Sigmoid colon (tissue), 6 donors: ENCODE measurements at regions not wholly inside any gene's neighbourhood (a gene's known extent, or its start where the extent isn't known, plus 50 kb on each side); places are given as distances from the start of the nearest gene placed in this dataset.

Experiments used
- DNase-seq: peaks from one replicate; pipeline ENCODE4 v3.0.0-alpha.2; 2019
- H3K27ac ChIP-seq, 4 donors: fragments of 200-600 bp; sonication (generic); one replicate each; pipeline ENCODE4 v1.5.1; 2016 to 2019; ENCODE audit warnings: mild to moderate bottlenecking in 1 of 4
- H3K27me3 ChIP-seq, 3 donors: fragments of 200-600 bp; sonication (generic); one replicate each; pipeline ENCODE4 v1.5.1; 2019; ENCODE audit warnings: mild to moderate bottlenecking in 1 of 3
- H3K36me3 ChIP-seq, 4 donors: fragments of 200-600 bp; sonication (generic); one replicate each; pipeline ENCODE4 v1.5.1; 2016 to 2019
- H3K4me1 ChIP-seq, 4 donors: fragments of 200-600 bp; sonication (generic); one replicate each; pipeline ENCODE4 v1.5.1; 2017 to 2019
- H3K4me3 ChIP-seq, 4 donors: fragments of 200-600 bp; sonication (generic); one replicate each; pipeline ENCODE4 v1.5.1; 2017 to 2019; ENCODE audit warnings: mild to moderate bottlenecking in 2 of 4, moderate library complexity in 1 of 4
- H3K9me3 ChIP-seq, 4 donors: fragments of 200-600 bp in 3 of 4; sonication (generic) in 3 of 4; one replicate each; pipeline versions ENCODE4 v1.5.1 to v1.6.1; 2013 to 2019
- CTCF ChIP-seq, 4 experiments: fragments of 450-650 bp in 3 of 4; fragments of 200-600 bp in 1 of 4; IDR thresholded peaks; one replicate each; pipeline ENCODE4 v1.5.1; 2016 to 2019; ENCODE audit warnings: antibody characterized with exemption in 4 of 4, mild to moderate bottlenecking in 3 of 4, moderate library complexity in 2 of 4
- EP300 ChIP-seq, 4 donors: sonication (generic); formaldehyde crosslinking; IDR thresholded peaks; one replicate each; pipeline ENCODE4 v1.6.1; 2017; ENCODE audit warnings: antibody characterized with exemption in 4 of 4
- POLR2A ChIP-seq, 2 donors: fragments of 450-650 bp; IDR thresholded peaks; one replicate each; pipeline ENCODE4 v1.6.1; 2016; ENCODE audit warnings: antibody characterized with exemption in 2 of 2, mild to moderate bottlenecking in 2 of 2, moderate library complexity in 2 of 2
- POLR2AphosphoS5 ChIP-seq, 4 donors: sonication (generic); formaldehyde crosslinking; IDR thresholded peaks; one replicate each; pipeline ENCODE4 v1.6.1; 2017; ENCODE audit warnings: antibody characterized with exemption in 4 of 4
- WGBS, 2 donors: extraction: QIAGEN DNeasy Blood & Tissue Kit; methylation state at CpG; one replicate each; pipeline ENCODE4 v1.1.7; 2013; 5-methylcytosine and 5-hydroxymethylcytosine counted together
- intact Hi-C: fragments of 100-400 bp; cut with DNase I; formaldehyde crosslinking; loops from one replicate; pipeline ENCODE4 v1.15.1; 2023
- donor health status: healthy with polysubstance abuse.
- donor health status: healthy.

DNA sequence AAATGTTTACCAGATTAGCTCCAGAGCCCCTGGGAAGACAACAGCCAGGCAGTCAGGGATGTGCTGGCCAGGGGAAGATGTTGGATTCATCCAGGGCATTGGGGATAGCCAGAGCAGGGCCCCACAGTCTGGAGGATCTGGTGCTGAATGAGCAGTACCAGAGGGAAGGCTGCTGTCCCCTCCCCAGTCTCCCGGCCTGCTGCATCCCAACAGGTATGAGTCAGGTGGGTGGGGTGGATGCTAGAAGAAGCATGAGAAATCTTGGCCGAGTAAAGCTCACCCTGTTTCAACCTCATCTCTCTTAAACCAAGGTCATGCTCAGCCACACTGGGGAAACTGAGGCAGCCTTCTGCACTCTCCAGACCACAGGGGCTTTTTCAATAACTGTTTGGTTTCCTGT is 71.9 kb upstream of the SEC14L1 start:
- TF ChIP-seq POLR2AphosphoS5 (IDR thresholded peaks at IDR 0.05) (no peak), CTCF (IDR thresholded peaks at IDR 0.05) (no peak), POLR2A (IDR thresholded peaks at IDR 0.05) (no peak), EP300 (IDR thresholded peaks at IDR 0.05) (no peak)
- no peak for DNase-seq
- no peaks in the 10 kb centered on the region for H3K36me3 ChIP-seq
- H3K4me3 ChIP-seq = no peak overlapping the region
- H3K9me3 ChIP-seq = no peaks in the 10 kb centered on the region
- H3K27me3 ChIP-seq = peaks cover 0 to 65% (median 0%) of the 10 kb centered on the region in 3 donors
- H3K27ac ChIP-seq = no peak overlapping the region
- 42 to 73% methylated on average over 2 of the region's 2 CpGs for WGBS, 2 donors
- H3K4me1 ChIP-seq = no peaks in the 10 kb centered on the region
- intact Hi-C loops = no loop called here

GRCh38 chr17:77070888-77071279 is 69.9 kb upstream of the SEC14L1 start:
- WGBS, 2 donors = 74 to 82% methylated on average over 6 of the region's 6 CpGs
- no peaks in the 10 kb centered on the region for H3K9me3 ChIP-seq
- no peaks in the 10 kb centered on the region for H3K4me1 ChIP-seq
- no peak for DNase-seq
- no peak for TF ChIP-seq POLR2A (IDR thresholded peaks at IDR 0.05)
- no peak for TF ChIP-seq POLR2AphosphoS5 (IDR thresholded peaks at IDR 0.05)
- no peak for TF ChIP-seq CTCF (IDR thresholded peaks at IDR 0.05)
- no peak for TF ChIP-seq EP300 (IDR thresholded peaks at IDR 0.05)
- H3K4me3 ChIP-seq = no peak overlapping the region
- no peaks in the 10 kb centered on the region for H3K36me3 ChIP-seq
- H3K27me3 ChIP-seq = peaks cover 0 to 71% (median 0%) of the 10 kb centered on the region in 3 donors
- intact Hi-C loops = no loop called here
- no peak overlapping the region for H3K27ac ChIP-seq

GRCh38 chr17:77071925-77072490 is 68.8 kb upstream of the SEC14L1 start:
- Histone ChIP-seq H3K36me3 (no peaks in the 10 kb centered on the region), H3K9me3 (no peaks in the 10 kb centered on the region), H3K4me3 (no peak overlapping the region), H3K4me1 (peaks cover 0 to 9% (median 4%) of the 10 kb centered on the region in 4 donors), H3K27ac (no peak overlapping the region), H3K27me3 (peaks cover 0 to 63% (median 0%) of the 10 kb centered on the region in 3 donors)
- no peak for TF ChIP-seq POLR2A (IDR thresholded peaks at IDR 0.05)
- intact Hi-C loops = no loop called here
- no peak for DNase-seq

DNA sequence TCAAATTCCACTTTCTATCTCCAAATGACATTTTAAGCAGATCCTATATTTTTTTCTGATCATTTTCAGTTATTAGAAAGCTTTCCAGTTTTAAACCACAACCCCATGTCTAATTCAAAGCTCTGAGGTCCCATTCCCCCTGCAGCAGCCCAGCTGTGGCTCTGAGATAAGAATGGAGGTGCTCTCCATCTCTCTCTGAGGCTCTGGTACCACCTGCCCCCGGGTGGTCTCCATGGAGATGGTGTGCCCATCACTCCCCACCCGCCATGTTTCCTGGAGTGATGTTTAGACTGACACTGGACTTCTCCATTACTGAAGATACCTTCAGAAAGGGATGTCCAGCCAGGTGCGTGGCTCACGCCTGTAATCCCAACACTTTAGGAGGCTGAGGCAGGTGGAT is 68.1 kb upstream of the SEC14L1 start:
- 70 to 72% methylated on average over 4 of the region's 4 CpGs for WGBS, 2 donors
- no peak overlapping the region for H3K4me3 ChIP-seq
- intact Hi-C loops = no loop called here
- no peaks in the 10 kb centered on the region for H3K9me3 ChIP-seq
- H3K27me3 ChIP-seq = peaks cover 0 to 62% (median 0%) of the 10 kb centered on the region in 3 donors
- TF ChIP-seq POLR2A (IDR thresholded peaks at IDR 0.05) = no peak
- no peak for TF ChIP-seq CTCF (IDR thresholded peaks at IDR 0.05)
- H3K27ac ChIP-seq = no peak overlapping the region
- H3K4me1 ChIP-seq = peaks cover 0 to 9% (median 4%) of the 10 kb centered on the region in 4 donors
- H3K36me3 ChIP-seq = no peaks in the 10 kb centered on the region
- DNase-seq = no peak

GRCh38 chr17:77074681-77075080 is 66.1 kb upstream of the SEC14L1 start:
- TF ChIP-seq POLR2A (IDR thresholded peaks at IDR 0.05) = no peak
- no peak for TF ChIP-seq CTCF (IDR thresholded peaks at IDR 0.05)
- no peak for TF ChIP-seq POLR2AphosphoS5 (IDR thresholded peaks at IDR 0.05)
- TF ChIP-seq EP300 (IDR thresholded peaks at IDR 0.05) = no peak
- no peaks in the 10 kb centered on the region for H3K36me3 ChIP-seq
- H3K27ac ChIP-seq = no peak overlapping the region
- intact Hi-C loops = no loop called here
- 76 to 77% methylated on average over 12 of the region's 12 CpGs for WGBS, 2 donors
- H3K4me3 ChIP-seq = no peak overlapping the region
- H3K27me3 ChIP-seq = peaks cover 0 to 62% (median 0%) of the 10 kb centered on the region in 3 donors
- no peak for DNase-seq
- peaks cover 0 to 9% (median 4%) of the 10 kb centered on the region in 4 donors for H3K4me1 ChIP-seq
- no peaks in the 10 kb centered on the region for H3K9me3 ChIP-seq
